ENCODE measurements at regions not wholly inside any gene's neighbourhood (a gene's known extent, or its start where the extent isn't known, plus 50 kb on each side); places are given as distances from the start of the nearest gene placed in this dataset.

DNA sequence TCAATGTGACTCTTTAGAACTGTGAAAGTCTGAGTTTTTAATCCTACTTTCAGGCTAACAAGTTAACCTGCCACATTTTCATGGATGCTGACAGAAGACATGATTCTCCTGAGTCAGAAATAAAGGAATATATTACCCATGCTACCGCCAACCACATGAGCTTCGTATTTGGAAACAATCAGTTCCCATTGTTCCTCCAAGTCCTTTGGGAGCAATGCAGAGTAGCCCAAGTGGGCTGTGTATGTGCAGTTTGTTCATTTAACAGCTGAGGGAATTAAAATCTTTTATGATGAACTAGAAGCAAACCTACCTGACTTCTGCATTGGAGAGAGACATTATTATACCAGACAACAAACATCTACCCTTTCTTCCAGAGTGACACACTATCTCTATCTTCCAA, 169.3 kb upstream of the BET1 start:
- H3K4me2 ChIP-seq (ENCODE audit: low read length), result no peak overlapping the region
- no peak overlapping the region for H3K4me3 ChIP-seq (ENCODE audit: low read length)
- no peak overlapping the region for H3K27ac ChIP-seq (ENCODE audit: low read length)
- no peaks in the 10 kb centered on the region for H4K20me1 ChIP-seq (ENCODE audit: insufficient read depth)
- no peaks in the 10 kb centered on the region for H3K9me2 ChIP-seq (ENCODE audit: insufficient read depth, low read length)
- H2AFZ ChIP-seq (ENCODE audit: low read depth, low read length), result no peak overlapping the region
- H3F3A ChIP-seq (ENCODE audit: insufficient read depth, low read length, poor library complexity, severe bottlenecking), result no peaks in the 10 kb centered on the region
- H3K9ac ChIP-seq (ENCODE audit: low read length), result no peak overlapping the region
- H3K79me2 ChIP-seq (replicated peaks; ENCODE audit: insufficient read depth, low read length), result no peaks in the 10 kb centered on the region
- H3K27me3 ChIP-seq (ENCODE audit: insufficient read depth, low read depth, low read length), result no peaks in the 10 kb centered on the region
- TF ChIP-seq EZH2 (IDR thresholded peaks at IDR 0.05; ENCODE audit: borderline replicate concordance, insufficient read depth, low read length, poor library complexity, severe bottlenecking) (no peak), MXI1 (conservative IDR thresholded peaks at IDR 0.05; ENCODE audit: poor library complexity, severe bottlenecking) (no peak), RAD21 (conservative IDR thresholded peaks at IDR 0.05) (no peak), SMC3 (conservative IDR thresholded peaks at IDR 0.05; ENCODE audit: poor library complexity) (no peak), TAF1 (IDR thresholded peaks at IDR 0.05; ENCODE audit: low read depth) (no peak), POLR2AphosphoS5 (IDR thresholded peaks at IDR 0.05) (no peak), EP300 (conservative IDR thresholded peaks at IDR 0.05; ENCODE audit: poor library complexity, severe bottlenecking) (no peak)
- TF ChIP-seq, protein P1, sequence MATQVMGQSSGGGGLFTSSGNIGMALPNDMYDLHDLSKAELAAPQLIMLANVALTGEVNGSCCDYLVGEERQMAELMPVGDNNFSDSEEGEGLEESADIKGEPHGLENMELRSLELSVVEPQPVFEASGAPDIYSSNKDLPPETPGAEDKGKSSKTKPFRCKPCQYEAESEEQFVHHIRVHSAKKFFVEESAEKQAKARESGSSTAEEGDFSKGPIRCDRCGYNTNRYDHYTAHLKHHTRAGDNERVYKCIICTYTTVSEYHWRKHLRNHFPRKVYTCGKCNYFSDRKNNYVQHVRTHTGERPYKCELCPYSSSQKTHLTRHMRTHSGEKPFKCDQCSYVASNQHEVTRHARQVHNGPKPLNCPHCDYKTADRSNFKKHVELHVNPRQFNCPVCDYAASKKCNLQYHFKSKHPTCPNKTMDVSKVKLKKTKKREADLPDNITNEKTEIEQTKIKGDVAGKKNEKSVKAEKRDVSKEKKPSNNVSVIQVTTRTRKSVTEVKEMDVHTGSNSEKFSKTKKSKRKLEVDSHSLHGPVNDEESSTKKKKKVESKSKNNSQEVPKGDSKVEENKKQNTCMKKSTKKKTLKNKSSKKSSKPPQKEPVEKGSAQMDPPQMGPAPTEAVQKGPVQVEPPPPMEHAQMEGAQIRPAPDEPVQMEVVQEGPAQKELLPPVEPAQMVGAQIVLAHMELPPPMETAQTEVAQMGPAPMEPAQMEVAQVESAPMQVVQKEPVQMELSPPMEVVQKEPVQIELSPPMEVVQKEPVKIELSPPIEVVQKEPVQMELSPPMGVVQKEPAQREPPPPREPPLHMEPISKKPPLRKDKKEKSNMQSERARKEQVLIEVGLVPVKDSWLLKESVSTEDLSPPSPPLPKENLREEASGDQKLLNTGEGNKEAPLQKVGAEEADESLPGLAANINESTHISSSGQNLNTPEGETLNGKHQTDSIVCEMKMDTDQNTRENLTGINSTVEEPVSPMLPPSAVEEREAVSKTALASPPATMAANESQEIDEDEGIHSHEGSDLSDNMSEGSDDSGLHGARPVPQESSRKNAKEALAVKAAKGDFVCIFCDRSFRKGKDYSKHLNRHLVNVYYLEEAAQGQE (IDR thresholded peaks at IDR 0.05; ENCODE audit: borderline replicate concordance), result no peak
- TF ChIP-seq, protein P2, sequence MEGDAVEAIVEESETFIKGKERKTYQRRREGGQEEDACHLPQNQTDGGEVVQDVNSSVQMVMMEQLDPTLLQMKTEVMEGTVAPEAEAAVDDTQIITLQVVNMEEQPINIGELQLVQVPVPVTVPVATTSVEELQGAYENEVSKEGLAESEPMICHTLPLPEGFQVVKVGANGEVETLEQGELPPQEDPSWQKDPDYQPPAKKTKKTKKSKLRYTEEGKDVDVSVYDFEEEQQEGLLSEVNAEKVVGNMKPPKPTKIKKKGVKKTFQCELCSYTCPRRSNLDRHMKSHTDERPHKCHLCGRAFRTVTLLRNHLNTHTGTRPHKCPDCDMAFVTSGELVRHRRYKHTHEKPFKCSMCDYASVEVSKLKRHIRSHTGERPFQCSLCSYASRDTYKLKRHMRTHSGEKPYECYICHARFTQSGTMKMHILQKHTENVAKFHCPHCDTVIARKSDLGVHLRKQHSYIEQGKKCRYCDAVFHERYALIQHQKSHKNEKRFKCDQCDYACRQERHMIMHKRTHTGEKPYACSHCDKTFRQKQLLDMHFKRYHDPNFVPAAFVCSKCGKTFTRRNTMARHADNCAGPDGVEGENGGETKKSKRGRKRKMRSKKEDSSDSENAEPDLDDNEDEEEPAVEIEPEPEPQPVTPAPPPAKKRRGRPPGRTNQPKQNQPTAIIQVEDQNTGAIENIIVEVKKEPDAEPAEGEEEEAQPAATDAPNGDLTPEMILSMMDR (IDR thresholded peaks at IDR 0.05; ENCODE audit: poor library complexity, severe bottlenecking), result no peak
- H3K36me3 ChIP-seq (ENCODE audit: insufficient read depth, low read length), result no peaks in the 10 kb centered on the region
- H3K9me3 ChIP-seq (ENCODE audit: low read length), result no peaks in the 10 kb centered on the region

DNA sequence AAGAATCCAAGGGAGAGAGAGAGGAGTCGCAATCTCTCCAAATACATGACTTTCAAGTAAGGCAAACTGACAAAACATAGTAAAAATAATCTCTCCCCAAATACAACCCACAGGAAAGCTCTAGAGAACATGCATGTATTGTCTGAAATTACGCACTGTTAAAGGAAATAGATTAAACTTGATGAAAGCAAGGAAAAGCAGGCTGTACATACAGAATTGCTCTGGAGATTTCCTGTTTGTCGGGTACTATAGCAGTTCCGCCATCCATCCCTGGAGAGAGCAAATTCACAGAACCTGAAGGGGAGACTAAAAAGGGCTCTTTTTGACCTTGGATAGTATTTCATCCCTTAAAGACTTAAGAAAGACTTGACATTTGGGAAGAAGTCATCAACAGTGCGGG, 170.2 kb upstream of the BET1 start:
- Histone ChIP-seq H3K27ac (ENCODE audit: low read length) (no peak overlapping the region), H3K4me2 (ENCODE audit: low read length) (no peak overlapping the region), H2AFZ (ENCODE audit: low read depth, low read length) (no peak overlapping the region), H3K27me3 (ENCODE audit: insufficient read depth, low read depth, low read length) (no peaks in the 10 kb centered on the region), H3K4me3 (ENCODE audit: low read length) (no peak overlapping the region), H3K79me2 (replicated peaks; ENCODE audit: insufficient read depth, low read length) (no peaks in the 10 kb centered on the region), H3K9me2 (ENCODE audit: insufficient read depth, low read length) (no peaks in the 10 kb centered on the region), H3K9me3 (ENCODE audit: low read length) (no peaks in the 10 kb centered on the region), H3K36me3 (ENCODE audit: insufficient read depth, low read length) (no peaks in the 10 kb centered on the region), H3K9ac (ENCODE audit: low read length) (no peak overlapping the region), H3F3A (ENCODE audit: insufficient read depth, low read length, poor library complexity, severe bottlenecking) (no peaks in the 10 kb centered on the region), H4K20me1 (ENCODE audit: insufficient read depth) (no peaks in the 10 kb centered on the region)
- TF ChIP-seq EZH2 (IDR thresholded peaks at IDR 0.05; ENCODE audit: borderline replicate concordance, insufficient read depth, low read length, poor library complexity, severe bottlenecking), result no peak
- TF ChIP-seq MXI1 (conservative IDR thresholded peaks at IDR 0.05; ENCODE audit: poor library complexity, severe bottlenecking), result no peak
- no peak for TF ChIP-seq SMC3 (conservative IDR thresholded peaks at IDR 0.05; ENCODE audit: poor library complexity)
- TF ChIP-seq, protein P2 (IDR thresholded peaks at IDR 0.05; ENCODE audit: poor library complexity, severe bottlenecking), result no peak
- TF ChIP-seq TAF1 (IDR thresholded peaks at IDR 0.05; ENCODE audit: low read depth), result no peak
- TF ChIP-seq RAD21 (conservative IDR thresholded peaks at IDR 0.05), result no peak
- TF ChIP-seq, protein P1 (IDR thresholded peaks at IDR 0.05; ENCODE audit: borderline replicate concordance), result no peak
